HG03066 (cell line): ENCODE measurements at regions not wholly inside any gene's neighbourhood (a gene's known extent, or its start where the extent isn't known, plus 50 kb on each side); places are given as distances from the start of the nearest gene placed in this dataset.
"Not testable (repeated sequence)": the region's sequence is repeated elsewhere in the genome, so short reads cannot be mapped to it uniquely, and the experiment has no call there.

Source experiments
- ATAC-seq: cut with Tn5 transposase; IDR thresholded peaks from one replicate; pipeline ENCODE4 v1.9.1; 2021; ENCODE audit warnings: low read depth; ENCODE audit not compliant: unreplicated experiment

DNA sequence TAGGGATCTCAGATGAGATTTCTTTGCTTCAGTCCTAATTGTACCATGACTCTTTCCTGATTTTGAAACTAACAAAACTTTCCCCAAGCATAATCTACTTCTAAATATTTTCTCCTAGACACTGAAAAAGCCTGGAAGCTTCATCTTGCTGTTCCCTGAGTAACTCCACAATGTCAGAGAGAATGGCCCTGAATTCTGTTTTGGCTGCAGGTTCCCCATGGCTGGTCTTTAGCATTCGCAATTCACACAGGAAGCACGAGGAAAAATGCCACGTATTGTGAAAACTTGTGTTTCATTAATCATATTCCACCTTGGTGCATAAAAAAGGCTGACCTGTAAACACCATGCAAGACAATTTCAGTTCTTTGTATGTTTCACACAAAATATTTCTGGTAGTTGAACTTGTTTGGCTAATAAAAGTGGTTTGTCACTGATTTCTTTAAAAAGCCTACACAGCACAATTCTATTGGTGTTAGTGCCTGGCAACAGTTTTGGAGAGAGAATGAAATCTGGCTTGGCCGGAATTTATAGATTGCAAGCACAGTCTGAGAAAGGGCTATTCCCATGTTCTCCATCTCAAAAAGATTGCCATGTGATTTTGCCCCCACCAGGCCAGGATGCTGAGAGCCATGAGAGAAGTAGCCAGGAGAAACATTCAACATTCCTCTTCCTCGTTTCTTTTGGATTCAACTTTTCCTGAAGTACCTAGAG lies 367.1 kb downstream of the NDFIP2 start:
- no peak for ATAC-seq

DNA sequence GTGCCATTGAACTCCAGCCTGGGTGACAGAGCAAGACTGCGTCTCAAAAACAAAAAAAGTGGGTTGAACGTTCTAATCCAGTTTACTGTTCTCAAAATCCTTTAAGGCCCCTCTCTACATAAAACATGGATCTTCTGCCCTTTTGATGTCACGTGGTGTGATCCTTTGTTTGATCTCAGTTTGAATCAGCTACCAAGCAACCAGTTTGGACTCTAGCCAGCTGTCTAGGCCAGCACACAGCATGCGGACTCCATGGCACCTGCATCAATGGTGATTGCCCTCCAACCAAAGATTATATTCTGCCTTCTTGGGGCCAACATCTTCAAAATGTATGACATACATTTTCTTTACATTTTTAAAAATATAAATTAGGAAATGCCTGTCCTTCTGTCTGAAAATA lies 365.4 kb downstream of the NDFIP2 start:
- ATAC-seq: no peak

DNA sequence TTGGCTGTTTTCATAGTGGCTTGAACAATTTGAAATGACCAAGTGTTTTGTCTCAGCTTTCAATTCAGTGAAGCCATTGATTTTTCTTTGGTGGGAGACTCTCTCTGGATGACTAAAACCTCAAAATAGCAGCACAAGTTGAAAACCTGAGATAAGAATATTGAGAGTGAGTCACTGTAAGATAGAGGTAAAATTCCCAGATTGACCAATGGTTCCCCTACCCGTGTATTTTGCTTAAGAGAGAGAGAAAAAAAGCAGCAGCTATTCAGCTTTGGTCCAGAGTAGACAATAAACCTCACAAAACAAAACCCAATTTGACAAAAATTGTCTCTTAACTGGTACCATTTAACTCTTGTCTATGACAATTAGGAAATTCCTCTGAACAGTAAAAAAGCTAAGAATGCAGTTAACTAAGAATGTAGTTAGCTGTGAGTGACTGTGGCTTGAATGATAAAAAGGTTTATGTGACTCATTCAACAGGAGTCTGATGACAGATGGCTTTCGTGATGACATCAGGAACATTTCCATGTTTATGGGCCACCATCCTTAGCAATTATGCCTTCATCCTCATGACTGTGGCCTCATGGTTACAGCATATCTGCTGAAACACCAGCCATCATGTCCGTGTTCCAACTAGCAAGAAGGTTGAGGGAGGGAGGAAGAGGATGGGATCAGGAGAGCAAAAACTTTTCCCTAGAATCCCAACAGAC lies 356.9 kb downstream of the NDFIP2 start:
- ATAC-seq: no peak

DNA sequence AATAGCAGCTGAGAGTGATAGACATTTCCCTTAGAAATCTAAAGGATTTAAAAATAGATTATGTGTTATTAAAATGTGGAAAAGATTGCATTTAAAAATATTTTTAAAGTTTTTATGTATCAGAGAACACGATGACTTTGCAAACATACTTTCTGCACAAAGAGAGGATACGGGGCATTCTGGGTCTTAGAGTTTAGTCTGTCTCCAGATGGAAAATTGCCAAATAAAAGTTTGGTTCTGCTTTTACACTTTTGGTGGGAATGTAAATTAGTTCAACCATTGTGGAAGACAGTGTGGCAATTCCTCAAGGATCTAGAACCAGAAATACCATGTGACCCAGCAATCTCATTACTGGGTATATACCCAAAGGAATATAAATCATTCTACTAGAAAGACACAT lies 355.2 kb downstream of the NDFIP2 start:
- ATAC-seq: not testable (repeated sequence)

DNA sequence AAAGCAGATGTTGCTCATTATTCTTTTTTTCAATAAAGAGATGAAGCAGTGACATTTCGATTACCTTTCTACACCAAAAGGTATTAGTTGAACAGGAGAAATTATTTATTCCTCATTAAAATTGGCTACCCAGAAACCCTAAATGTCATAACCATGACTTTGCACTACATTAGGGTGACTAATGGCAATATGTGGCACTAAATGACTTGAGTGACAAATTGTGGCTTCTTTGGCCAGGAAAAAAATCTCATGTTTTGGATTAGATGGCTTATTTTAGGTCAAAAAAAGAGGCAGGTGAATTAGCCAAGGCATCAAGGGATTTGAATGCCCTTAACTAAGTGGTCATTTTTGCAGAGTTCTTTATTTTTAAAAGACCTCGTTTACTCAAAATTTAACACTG lies 353.9 kb downstream of the NDFIP2 start:
- no peak for ATAC-seq

DNA sequence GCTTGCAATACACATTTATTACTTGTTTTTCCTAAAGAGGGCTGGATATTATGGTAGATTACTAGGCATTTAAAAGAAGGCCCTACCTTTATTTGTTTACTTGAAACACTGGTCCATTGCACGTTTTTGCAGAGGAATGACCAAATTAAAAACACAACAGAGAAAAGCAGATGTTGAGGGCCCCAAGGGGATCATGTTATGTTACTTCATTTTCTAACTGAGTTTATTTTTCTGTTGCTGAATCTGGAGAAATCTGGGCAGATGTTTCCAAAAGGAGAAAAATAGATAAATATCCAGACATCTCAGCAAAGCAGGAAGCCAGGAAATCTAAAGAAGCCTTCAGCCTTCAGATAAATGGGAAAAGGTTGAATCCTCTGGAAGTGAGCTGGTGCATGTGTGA lies 353.0 kb downstream of the NDFIP2 start:
- no peak for ATAC-seq

DNA sequence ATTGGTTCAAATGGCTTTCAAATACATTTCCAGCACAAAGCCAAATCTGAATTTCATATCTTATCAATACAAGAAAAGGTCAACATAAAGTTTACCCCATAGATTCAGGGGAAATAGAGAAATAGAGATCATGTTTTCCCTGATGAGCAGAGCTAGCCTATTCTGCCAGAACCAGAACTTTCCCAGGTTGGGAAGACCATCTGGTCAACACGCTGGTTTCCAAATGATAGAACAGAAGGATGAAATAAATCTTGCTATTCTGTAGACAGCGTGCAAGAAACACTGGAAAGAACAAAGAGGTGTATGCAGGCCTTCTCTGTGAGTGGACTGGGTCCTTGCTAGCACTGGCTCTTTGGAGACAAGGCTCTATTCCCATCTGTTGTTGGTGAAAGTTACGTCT lies 350.6 kb downstream of the NDFIP2 start:
- no peak for ATAC-seq

DNA sequence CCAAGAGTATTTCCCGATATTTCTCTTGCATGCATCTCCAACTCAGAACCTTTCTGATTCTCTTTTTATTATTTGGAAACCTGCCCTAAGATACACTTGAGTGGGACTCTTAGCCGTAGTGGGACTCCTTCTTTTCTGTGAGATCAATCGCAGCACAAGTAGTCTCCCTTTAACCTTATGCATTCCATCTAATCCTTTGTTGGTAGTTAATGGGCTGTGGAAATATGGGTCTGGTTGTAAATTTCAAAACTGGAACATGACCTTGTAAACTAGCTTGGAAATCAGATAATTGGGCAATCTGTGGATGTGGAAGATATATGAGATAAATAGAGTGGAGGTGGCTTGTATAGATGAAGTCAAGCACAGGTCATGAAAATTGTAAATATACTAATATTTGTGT lies 350.0 kb downstream of the NDFIP2 start:
- no peak for ATAC-seq

DNA sequence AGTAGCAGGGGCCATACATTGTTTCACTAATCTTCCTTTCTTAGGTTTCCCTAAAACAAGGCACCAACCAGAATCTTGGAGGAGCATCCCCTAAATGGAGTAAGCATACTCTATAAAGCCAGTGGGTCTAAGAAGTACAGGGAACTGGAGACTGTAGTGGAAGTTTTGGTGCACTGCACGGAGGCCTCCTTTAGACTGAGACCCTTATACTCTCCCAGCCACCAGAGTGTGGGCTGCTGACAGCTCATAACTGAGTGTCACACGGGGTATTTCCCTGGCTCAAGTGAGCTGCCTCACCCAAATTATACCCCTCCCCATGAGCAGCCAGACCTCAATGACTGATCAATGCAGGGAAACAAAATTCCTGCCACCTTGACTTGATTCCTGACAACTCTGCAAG lies 349.5 kb downstream of the NDFIP2 start:
- ATAC-seq: no peak

DNA sequence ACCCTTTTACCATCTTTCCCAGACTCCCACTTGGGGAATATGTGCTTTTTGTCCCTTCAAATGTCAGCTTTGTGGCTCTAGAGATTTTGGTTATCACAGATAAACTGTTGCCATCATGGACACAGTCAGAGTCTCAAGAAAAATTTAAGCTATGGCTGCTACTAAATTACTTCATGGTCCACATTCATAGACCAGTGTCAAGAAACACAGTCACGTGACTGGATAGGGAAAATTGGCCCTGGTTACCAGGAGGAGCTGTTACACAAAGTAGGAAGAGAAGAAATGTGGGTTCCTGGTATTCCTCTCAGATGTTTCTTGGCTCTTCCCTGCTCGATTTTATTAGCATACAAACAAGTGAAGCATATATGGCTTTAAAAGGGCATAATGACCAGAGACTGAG lies 348.9 kb downstream of the NDFIP2 start:
- no peak for ATAC-seq

DNA sequence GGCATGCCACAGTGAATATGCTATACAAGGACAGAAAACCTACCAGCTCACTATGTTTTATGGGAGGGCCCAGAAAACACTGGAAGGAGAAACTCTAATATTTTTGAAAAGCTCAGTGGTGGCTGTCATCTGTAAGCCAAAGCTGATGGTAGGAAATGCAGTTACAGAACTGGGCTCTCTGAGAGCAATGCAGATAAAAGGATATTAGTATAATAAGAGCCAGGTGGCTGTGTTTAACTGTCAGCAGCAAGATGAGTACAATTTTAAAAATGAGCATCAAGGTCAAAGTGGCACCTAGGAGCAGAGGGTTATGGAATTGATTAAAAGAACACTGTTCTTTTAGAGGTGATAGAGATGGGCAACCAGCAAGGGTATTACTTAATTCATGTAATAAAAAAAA lies 345.0 kb downstream of the NDFIP2 start:
- ATAC-seq: no peak

DNA sequence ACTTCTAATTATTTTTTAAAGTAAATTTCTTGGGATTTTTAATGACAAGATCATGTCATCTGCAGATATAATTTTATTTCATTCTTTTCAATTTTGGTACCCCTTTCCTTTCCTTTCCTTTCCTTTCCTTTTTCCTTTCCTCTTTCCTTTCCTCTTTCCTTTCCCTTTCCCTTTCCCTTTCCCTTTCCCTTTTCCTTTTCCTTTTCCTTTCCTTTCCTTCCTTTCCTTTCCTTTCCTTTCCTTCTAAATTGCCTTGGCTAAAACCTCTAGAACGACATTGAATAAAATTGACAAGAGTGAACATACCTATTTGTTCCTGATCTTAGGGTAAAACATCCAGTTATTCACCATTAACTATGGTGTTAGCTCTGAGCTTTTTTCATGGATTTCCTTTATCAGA lies 334.1 kb downstream of the NDFIP2 start:
- no peak for ATAC-seq

DNA sequence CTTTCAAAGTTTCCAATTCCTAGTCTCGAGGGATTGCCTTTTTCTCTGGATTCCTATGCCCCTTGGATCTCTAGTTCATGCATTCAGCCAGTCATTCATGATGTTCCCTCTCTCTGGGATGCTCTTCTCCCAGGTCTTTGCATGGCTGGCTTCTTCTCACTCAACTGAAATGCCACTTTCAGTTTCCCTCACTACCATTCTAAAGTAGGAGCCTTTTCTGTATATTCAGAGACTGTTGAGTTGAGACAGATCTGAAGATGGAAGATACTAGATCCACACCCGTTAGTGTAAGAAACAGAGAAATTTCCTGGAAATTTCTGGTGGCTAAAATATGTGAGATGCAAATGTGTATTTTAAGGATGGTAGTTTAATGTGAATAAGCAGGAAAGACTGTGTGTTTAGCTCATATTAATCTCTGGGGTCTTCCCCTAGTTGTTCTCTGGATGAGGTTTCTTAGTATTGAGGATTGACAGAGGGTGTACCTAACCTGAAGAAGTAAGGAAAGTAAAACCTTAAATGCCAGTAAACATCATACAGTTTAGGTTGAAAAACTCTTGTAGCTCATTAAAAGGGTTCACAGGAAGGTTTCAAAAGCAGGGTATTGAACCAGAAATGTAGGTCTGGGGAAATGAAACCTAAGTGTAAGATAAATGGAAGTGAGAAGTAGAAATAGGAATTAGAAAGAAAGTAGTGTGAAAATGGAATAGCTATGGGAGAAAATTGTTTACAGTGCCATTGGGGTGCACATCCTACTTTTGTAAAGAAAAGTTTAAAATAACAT lies 331.3 kb downstream of the NDFIP2 start:
- peak; percentile 72 for ATAC-seq

DNA sequence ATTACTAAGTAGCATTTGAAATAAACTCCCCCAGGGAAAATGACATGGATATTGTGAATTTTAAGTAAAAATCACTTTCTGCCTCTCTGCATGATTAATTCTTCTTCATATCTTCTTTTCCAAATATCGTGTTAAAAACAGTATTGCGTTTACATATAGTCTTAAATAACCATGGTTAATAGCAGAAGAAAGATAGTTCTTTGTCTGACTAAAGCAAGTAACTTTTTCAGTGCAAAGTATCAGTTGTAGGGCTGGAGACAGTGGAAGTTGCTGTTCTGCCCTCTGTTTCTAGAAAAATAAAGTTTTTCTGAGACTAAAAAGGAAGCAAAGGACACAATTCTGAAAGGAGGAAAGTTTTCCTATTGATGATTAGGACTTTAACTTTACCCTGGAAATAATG lies 330.2 kb downstream of the NDFIP2 start:
- ATAC-seq: no peak

DNA sequence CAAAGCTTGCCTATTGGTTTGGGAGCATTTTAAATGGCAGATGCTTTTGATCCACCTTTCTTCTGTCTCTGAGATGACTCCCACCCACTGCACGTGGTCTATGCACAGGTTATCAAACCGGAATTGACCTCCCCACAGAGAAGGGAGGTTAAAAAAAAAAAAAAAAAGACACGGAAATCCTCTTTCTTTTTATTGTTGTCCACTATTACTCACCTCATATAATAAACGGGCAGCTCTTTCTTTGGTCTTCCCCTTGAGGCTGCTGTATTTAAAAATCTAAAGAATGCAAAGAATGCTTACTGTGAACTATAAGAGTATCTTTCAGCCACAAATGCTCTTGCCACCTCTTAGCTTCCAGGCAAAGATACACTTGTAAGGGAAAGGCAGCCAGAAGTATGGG lies 329.7 kb downstream of the NDFIP2 start:
- ATAC-seq: no peak

DNA sequence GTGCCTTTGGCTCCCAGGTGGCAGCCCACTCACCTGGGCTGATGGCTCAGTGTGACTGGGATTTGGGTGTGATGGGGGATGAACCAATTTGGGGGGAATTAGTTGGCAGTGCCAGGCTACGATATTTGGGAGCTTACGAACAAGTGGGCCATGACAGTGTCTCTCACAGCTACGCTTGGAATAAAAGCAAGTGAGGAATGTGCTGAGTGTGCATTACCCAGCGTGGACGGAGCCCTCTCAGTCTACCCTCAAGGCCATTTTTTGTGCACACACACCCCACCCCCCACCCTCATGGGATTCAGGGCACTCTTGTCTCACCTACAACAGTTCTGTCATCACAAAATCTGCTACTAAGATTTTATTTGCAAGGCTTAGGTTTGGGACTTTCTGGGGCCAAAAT lies 329.1 kb downstream of the NDFIP2 start:
- no peak for ATAC-seq

DNA sequence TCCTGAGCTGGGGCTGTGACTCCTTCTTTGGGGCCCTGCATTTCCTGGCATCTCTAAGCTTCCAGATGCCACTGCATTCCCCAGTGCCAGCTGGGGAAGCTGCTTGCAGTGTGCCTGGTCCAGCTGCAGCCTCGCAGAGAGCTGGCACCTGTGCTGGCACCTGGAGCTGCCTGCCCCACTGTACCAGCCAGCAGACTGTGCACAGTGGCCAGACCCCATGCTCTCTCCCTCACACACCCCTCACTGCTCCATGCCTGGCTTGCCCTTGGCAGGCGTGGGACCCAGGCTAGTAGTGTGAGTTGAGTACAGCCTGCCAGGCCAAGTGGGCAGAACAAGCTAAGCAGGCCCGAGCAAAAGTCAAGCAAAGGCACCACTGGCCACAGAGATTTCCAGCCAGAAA lies 327.5 kb downstream of the NDFIP2 start:
- ATAC-seq: no peak

DNA sequence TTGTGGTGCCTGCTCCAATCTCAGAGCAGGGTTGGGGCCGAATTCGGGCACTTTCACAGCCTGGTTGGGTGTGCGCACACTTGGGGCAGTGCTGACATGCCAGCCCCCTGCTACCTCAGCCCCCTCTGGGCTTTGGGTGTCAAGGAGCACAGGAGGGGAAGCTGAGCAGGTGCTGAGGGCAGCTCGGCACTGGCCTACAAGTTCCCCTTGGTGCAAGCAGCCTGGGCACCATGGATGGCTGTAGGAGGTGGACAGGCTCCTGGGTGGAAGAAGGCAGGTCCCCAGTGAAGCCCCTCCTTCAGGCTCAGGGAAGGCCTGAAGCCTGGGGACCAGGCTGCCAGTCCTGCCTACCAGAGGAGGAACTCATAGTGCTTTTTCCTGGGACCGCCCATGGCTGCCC lies 326.6 kb downstream of the NDFIP2 start:
- no peak for ATAC-seq

DNA sequence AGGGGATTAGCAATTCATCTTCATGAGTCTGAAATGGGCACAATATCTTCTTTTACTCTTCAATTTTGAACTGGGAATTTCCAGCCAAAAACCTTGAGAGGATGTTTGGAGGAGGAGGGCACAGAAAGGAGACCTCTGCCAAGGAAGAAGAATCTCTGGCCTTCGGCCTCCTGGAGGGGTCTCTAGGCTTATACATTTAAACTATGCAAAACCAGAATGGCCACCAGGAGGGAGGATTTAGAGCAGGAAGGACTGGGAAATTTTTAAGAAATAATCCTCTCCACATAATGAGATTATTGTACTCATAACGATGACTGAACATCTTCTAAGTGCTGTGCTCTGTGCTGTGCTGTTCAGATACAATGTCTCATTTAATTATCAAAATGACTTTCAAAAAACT lies 325.9 kb downstream of the NDFIP2 start:
- no peak for ATAC-seq

DNA sequence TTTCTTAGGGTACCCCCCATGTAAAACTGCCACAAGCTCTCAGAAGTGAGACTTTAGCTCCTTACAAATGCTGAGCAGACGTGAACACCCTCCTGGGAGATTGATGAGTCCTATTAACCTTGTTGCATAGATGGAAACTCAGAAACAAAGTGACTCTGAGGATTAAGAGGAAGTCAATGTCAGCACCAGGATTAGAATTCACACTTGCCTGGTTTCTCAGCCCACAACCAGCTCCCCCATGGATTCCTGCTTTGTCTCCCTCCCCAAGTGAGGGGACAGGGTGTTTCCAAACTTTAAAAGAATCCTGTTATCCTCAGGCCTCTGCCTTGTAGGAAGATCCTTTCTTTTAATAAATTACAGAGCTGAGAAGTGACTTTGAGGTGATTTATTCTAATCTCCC lies 324.4 kb downstream of the NDFIP2 start:
- ATAC-seq: no peak

DNA sequence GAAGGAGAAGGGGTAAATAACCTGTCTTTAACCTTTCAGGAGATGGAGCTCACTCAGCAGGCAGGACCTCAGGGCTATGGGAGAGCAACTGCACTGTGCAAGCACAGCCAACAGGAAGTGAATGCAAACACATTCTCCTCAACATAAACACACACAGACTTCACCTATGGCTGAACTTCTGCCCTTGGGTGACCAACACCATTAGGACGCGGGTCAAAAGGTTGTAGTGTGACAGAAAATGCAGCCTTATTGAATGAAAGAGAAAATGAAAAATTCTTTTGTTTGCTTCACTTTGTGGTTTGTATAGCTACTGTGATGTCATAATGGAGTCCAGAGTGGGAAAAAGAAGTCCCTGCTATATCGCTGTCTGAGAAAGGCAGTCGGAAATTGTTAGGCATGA lies 323.0 kb downstream of the NDFIP2 start:
- ATAC-seq: no peak

DNA sequence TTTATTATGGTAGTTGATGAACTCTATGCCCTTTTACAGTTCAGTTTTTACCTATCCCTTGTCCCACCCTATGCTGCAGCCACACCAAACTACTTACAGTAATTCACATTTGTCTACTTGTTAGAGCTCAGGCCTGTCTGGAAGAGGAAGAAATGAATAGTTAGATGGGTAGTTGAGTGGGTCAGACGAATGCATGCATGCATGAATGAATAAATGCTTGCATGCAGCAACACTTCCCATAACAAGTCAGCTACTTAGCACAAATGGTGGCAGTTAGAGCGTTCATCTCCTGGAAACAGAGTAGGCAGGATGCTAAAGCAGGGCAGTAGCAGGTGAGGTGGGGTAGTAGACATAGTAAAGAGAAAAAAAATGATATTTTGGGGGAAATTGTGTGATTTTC lies 322.3 kb downstream of the NDFIP2 start:
- ATAC-seq: no peak
